CMK (cell line): ENCODE measurements at regions not wholly inside any gene's neighbourhood (a gene's known extent, or its start where the extent isn't known, plus 50 kb on each side); places are given as distances from the start of the nearest gene placed in this dataset.
"Not testable (repeated sequence)": the region's sequence is repeated elsewhere in the genome, so short reads cannot be mapped to it uniquely, and the experiment has no call there.

Experiments used
- DNase-seq: peaks from one replicate; pipeline ENCODE4 v3.0.0-alpha.2; 2010; ENCODE audit warnings: low read depth

GRCh38 chr13:53285896-53286430, 257.4 kb downstream of the OLFM4 start:
- DNase-seq, result no peak

- no peak for DNase-seq
These were observed 269.8 kb downstream of the OLFM4 start for GRCh38 chr13:53298396-53298795.

- DNase-seq, result no peak
These were observed 272.8 kb downstream of the OLFM4 start for GRCh38 chr13:53301449-53301848.

GRCh38 chr13:53305419-53305818, 276.8 kb downstream of the OLFM4 start:
- not testable (repeated sequence) for DNase-seq

- DNase-seq, result no peak
These were observed 282.2 kb downstream of the OLFM4 start for GRCh38 chr13:53310786-53311185.

GRCh38 chr13:53311561-53311960, 282.9 kb downstream of the OLFM4 start:
- no peak for DNase-seq

GRCh38 chr13:53321296-53321801, 292.7 kb downstream of the OLFM4 start:
- DNase-seq, result no peak

GRCh38 chr13:53324656-53325055, 296.0 kb downstream of the OLFM4 start:
- no peak for DNase-seq

GRCh38 chr13:53326716-53327115, 298.1 kb downstream of the OLFM4 start:
- DNase-seq, result no peak

GRCh38 chr13:53327680-53328315, 299.2 kb downstream of the OLFM4 start:
- DNase-seq, result no peak

GRCh38 chr13:53336441-53337160, 308.0 kb downstream of the OLFM4 start:
- DNase-seq, result no peak

GRCh38 chr13:53338760-53339159, 310.1 kb downstream of the OLFM4 start:
- no peak for DNase-seq

- no peak for DNase-seq
These were observed 312.0 kb downstream of the OLFM4 start for GRCh38 chr13:53340505-53341143.

- no peak for DNase-seq
These were observed 312.5 kb downstream of the OLFM4 start for GRCh38 chr13:53341144-53341510.

- DNase-seq, result no peak
These were observed 314.2 kb downstream of the OLFM4 start for GRCh38 chr13:53342623-53343360.

GRCh38 chr13:53343361-53343744, 314.7 kb downstream of the OLFM4 start:
- DNase-seq, result no peak

- DNase-seq, result no peak
These were observed 322.4 kb downstream of the OLFM4 start for GRCh38 chr13:53351021-53351420.

GRCh38 chr13:53357582-53357981, 329.0 kb downstream of the OLFM4 start:
- no peak for DNase-seq

GRCh38 chr13:53368948-53369347, 340.3 kb downstream of the OLFM4 start:
- DNase-seq, result no peak

- DNase-seq, result no peak
These were observed 350.9 kb downstream of the OLFM4 start for GRCh38 chr13:53379485-53379884.

GRCh38 chr13:53382008-53382407, 353.4 kb downstream of the OLFM4 start:
- no peak for DNase-seq

- DNase-seq, result no peak
These were observed 369.4 kb downstream of the OLFM4 start for GRCh38 chr13:53398051-53398450.
